Lower lobe of right lung (tissue), 2 donors: ENCODE measurements at regions not wholly inside any gene's neighbourhood (a gene's known extent, or its start where the extent isn't known, plus 50 kb on each side); places are given as distances from the start of the nearest gene placed in this dataset.

Experiments
- ATAC-seq, 2 donors: fragments of 200-7000 bp; cut with Tn5 transposase; one replicate each; pipeline ENCODE4 v1.9.1; 2020 to 2022; ENCODE audit warnings: mild to moderate bottlenecking in 2 of 2, moderate library complexity in 2 of 2
- DNase-seq: peaks from one replicate; pipeline ENCODE4 v3.0.0-alpha.2; 2020
- H3K27ac ChIP-seq: fragments of 200-600 bp; one replicate; pipeline ENCODE4 v1.8.0; 2022
- H3K27me3 ChIP-seq: fragments of 200-600 bp; one replicate; pipeline ENCODE4 v1.8.0; 2022; ENCODE audit warnings: low read depth
- H3K36me3 ChIP-seq: fragments of 200-600 bp; one replicate; pipeline ENCODE4 v1.8.0; 2022; ENCODE audit warnings: mild to moderate bottlenecking
- H3K4me1 ChIP-seq: fragments of 200-600 bp; one replicate; pipeline ENCODE4 v1.8.0; 2022
- H3K4me3 ChIP-seq: fragments of 200-600 bp; one replicate; pipeline ENCODE4 v1.8.0; 2022; ENCODE audit warnings: mild to moderate bottlenecking
- H3K9me3 ChIP-seq: fragments of 200-600 bp; one replicate; pipeline ENCODE4 v1.8.0; 2022
- CTCF ChIP-seq: fragments of 200-600 bp; IDR thresholded peaks from one replicate; pipeline ENCODE4 v1.8.0; 2022; ENCODE audit warnings: antibody characterized with exemption, mild to moderate bottlenecking
- intact Hi-C: fragments of 100-400 bp; cut with DNase I; formaldehyde crosslinking; loops from one replicate; pipeline ENCODE4 v1.11.0; 2022
- donor health status: DM: no; HTN: yes; CAD: no; lungs with severe emphysema.

DNA sequence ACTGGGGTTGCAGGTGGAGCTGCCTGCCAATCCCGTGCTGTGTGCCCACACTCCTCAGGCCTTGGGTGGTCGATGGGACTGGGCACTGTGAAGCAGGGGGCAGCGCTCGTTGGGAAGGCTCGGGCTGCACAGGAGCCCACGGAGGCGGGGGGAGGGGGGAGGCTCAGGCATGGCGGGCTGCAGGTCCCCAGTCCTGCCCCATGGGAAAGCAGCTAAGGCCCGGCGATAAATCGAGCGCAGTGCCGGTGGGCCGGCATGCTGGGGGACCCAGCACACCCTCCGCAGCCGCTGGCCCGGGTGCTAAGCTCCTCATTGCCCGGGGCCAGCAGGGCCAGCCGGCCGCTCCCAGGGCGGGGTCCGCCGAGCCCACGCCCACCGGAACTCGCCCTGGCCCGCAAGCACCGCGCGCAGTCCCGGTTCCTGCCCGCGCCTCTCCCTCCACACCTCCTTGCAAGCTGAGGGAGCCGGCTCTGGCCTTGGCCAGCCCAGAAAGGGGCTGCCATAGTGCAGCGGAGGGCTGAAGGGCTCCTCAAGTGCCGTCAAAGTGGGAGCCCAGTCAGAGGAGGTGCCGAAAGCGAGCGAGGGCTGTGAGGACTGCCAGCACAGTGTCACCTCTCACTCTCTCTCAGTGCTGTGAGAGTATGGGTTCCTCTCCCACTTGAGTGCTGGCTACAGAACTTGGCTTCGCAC lies 1210.6 kb upstream of the NXPH2 start:
- TF ChIP-seq CTCF: no peak
- no peak for DNase-seq
- intact Hi-C loops: no loop called here
- ATAC-seq: no peak
- Histone ChIP-seq H3K36me3 (no peaks in the 10 kb centered on the region), H3K9me3 (no peaks in the 10 kb centered on the region), H3K4me3 (no peak overlapping the region), H3K27ac (no peak overlapping the region), H3K4me1 (no peaks in the 10 kb centered on the region), H3K27me3 (no peaks in the 10 kb centered on the region)

DNA sequence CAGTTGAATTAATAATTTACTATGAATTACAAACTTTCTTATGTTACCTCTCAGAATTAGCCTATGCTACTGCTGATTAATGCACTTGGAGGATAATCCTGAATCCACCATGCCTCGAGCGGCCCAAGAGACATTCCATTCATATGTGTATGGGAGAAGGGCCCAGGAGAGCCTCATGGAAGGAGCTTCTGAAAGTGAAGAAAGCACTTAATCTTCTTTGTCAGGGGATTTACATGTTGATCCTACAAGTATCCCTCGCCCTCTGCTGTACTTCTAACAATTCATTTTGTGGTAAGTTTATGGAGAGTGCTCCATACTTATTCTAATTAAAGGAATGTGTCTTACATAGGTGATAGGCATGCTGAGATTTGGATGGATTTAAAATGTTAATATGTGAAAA lies 1189.1 kb upstream of the NXPH2 start:
- no peaks in the 10 kb centered on the region for H3K27me3 ChIP-seq
- no peak overlapping the region for H3K4me3 ChIP-seq
- H3K36me3 ChIP-seq: no peaks in the 10 kb centered on the region
- TF ChIP-seq CTCF: no peak
- no peak for DNase-seq
- intact Hi-C loops: no loop called here
- no peak for ATAC-seq
- no peak overlapping the region for H3K27ac ChIP-seq
- H3K9me3 ChIP-seq: no peaks in the 10 kb centered on the region
- no peaks in the 10 kb centered on the region for H3K4me1 ChIP-seq

DNA sequence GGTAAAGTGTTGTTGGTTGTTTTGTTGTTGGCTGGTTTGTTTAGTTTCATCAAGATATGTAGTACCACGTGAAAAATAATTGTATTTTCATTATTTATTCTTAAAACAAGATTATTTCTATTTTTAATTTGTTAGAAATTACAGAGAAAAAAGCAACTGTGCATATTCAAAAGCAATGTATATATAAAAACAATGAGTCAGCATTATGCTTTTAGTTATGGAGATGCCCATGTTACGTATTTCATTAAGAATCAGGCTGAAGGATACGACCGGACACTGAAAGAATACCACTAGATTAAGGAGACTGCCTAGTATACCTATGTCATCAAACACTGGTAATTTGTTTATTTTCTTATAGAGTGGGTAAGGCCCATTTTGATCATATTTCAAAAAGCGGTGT lies 1188.4 kb upstream of the NXPH2 start:
- no peak overlapping the region for H3K4me3 ChIP-seq
- no peak overlapping the region for H3K27ac ChIP-seq
- H3K36me3 ChIP-seq: no peaks in the 10 kb centered on the region
- ATAC-seq (no peak), DNase-seq (no peak)
- intact Hi-C loops: no loop called here
- H3K4me1 ChIP-seq: no peaks in the 10 kb centered on the region
- H3K9me3 ChIP-seq: no peaks in the 10 kb centered on the region
- TF ChIP-seq CTCF: no peak
- no peaks in the 10 kb centered on the region for H3K27me3 ChIP-seq

DNA sequence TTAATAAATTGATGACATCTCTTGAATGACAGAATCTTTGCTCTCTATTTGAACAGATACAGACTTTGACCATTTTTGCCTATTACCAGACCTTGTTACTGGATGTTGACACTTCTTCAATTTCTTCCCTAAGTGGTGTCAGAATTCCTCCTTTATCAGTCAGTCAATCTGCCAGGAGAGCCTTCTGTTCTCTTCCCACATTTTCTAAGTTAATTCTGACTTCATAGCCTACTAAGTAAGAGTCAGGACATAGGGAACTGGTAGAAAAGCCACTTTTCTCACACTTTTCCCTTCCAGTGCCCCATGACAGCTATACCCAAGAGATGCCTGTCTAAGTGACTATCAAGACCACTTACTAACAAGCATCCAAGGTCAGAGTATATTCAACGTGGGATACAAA lies 1187.5 kb upstream of the NXPH2 start:
- Histone ChIP-seq H3K9me3 (no peaks in the 10 kb centered on the region), H3K4me1 (no peaks in the 10 kb centered on the region), H3K27ac (no peak overlapping the region), H3K4me3 (no peak overlapping the region), H3K36me3 (no peaks in the 10 kb centered on the region), H3K27me3 (no peaks in the 10 kb centered on the region)
- TF ChIP-seq CTCF: no peak
- ATAC-seq (no peak), DNase-seq (no peak)
- intact Hi-C loops: no loop called here

GRCh38 chr2:139964721-139965440 lies 1184.7 kb upstream of the NXPH2 start:
- Histone ChIP-seq H3K9me3 (no peaks in the 10 kb centered on the region), H3K27ac (no peak overlapping the region), H3K36me3 (no peaks in the 10 kb centered on the region), H3K27me3 (no peaks in the 10 kb centered on the region), H3K4me3 (no peak overlapping the region), H3K4me1 (no peaks in the 10 kb centered on the region)
- intact Hi-C loops: no loop called here
- ATAC-seq (no peak), DNase-seq (no peak)
- TF ChIP-seq CTCF: no peak
